GM18517 (cell line): ENCODE measurements at regions not wholly inside any gene's neighbourhood (a gene's known extent, or its start where the extent isn't known, plus 50 kb on each side); places are given as distances from the start of the nearest gene placed in this dataset.

Source experiments
- ATAC-seq: cut with Tn5 transposase; IDR thresholded peaks from one replicate; pipeline ENCODE4 v1.9.1; 2021; ENCODE audit warnings: mild to moderate bottlenecking, moderate library complexity; ENCODE audit not compliant: unreplicated experiment

GRCh38 chr5:162323466-162323865, 255.9 kb downstream of the GABRG2 start:
- no peak for ATAC-seq

- ATAC-seq = no peak
Measured at GRCh38 chr5:162324328-162324727, 256.8 kb downstream of the GABRG2 start.

- no peak for ATAC-seq
Measured at GRCh38 chr5:162325143-162325727, 257.7 kb downstream of the GABRG2 start.

- no peak for ATAC-seq
Measured at GRCh38 chr5:162334944-162335343, 267.4 kb downstream of the GABRG2 start.

GRCh38 chr5:162360373-162360931, 292.9 kb downstream of the GABRG2 start:
- no peak for ATAC-seq

- ATAC-seq = no peak
Measured at GRCh38 chr5:162372256-162372655, 304.7 kb downstream of the GABRG2 start.

GRCh38 chr5:162377895-162378294, 310.3 kb downstream of the GABRG2 start:
- no peak for ATAC-seq

- ATAC-seq = no peak
Measured at GRCh38 chr5:162382839-162383238, 315.3 kb downstream of the GABRG2 start.

GRCh38 chr5:162384225-162384624, 316.7 kb downstream of the GABRG2 start:
- ATAC-seq = no peak

GRCh38 chr5:162391833-162392232, 324.3 kb downstream of the GABRG2 start:
- ATAC-seq = no peak

- no peak for ATAC-seq
Measured at GRCh38 chr5:162392336-162392735, 324.8 kb downstream of the GABRG2 start.

- ATAC-seq = no peak
Measured at GRCh38 chr5:162393534-162393933, 326.0 kb downstream of the GABRG2 start.

GRCh38 chr5:162407614-162408013, 340.0 kb downstream of the GABRG2 start:
- ATAC-seq = no peak

- ATAC-seq = no peak
Measured at GRCh38 chr5:162410365-162410764, 342.8 kb downstream of the GABRG2 start.

- no peak for ATAC-seq
Measured at GRCh38 chr5:162429142-162429541, 361.6 kb downstream of the GABRG2 start.

GRCh38 chr5:162434281-162434680, 366.7 kb downstream of the GABRG2 start:
- ATAC-seq = no peak

- no peak for ATAC-seq
Measured at GRCh38 chr5:162436055-162436454, 368.5 kb downstream of the GABRG2 start.

- no peak for ATAC-seq
Measured at GRCh38 chr5:162444129-162444762, 376.7 kb downstream of the GABRG2 start.

GRCh38 chr5:162456086-162456485, 388.5 kb downstream of the GABRG2 start:
- no peak for ATAC-seq

GRCh38 chr5:162466011-162466410, 398.4 kb downstream of the GABRG2 start:
- ATAC-seq = no peak

GRCh38 chr5:162473041-162473714, 405.6 kb downstream of the GABRG2 start:
- ATAC-seq = no peak

- no peak for ATAC-seq
Measured at GRCh38 chr5:162474239-162474638, 406.7 kb downstream of the GABRG2 start.
